ENCODE measurements at regions not wholly inside any gene's neighbourhood (a gene's known extent, or its start where the extent isn't known, plus 50 kb on each side); places are given as distances from the start of the nearest gene placed in this dataset.

- intact Hi-C loops (cut with micrococcal nuclease) = no loop called here
Measured at GRCh38 chr9:81489046-81489445, 200.3 kb downstream of the TLE1 start.

GRCh38 chr9:81480828-81481604 lies 208.3 kb downstream of the TLE1 start:
- intact Hi-C loops (cut with micrococcal nuclease) = no loop called here

GRCh38 chr9:81479573-81479972 lies 209.8 kb downstream of the TLE1 start:
- intact Hi-C loops (cut with micrococcal nuclease) = no loop called here

GRCh38 chr9:81477669-81478068 lies 211.7 kb downstream of the TLE1 start:
- intact Hi-C loops (cut with micrococcal nuclease) = no loop called here

GRCh38 chr9:81476813-81477490 lies 212.4 kb downstream of the TLE1 start:
- intact Hi-C loops (cut with micrococcal nuclease) = no loop called here

GRCh38 chr9:81474792-81475191 lies 214.6 kb downstream of the TLE1 start:
- intact Hi-C loops (cut with micrococcal nuclease) = no loop called here

- intact Hi-C loops (cut with micrococcal nuclease) = no loop called here
Measured at GRCh38 chr9:81474125-81474524, 215.2 kb downstream of the TLE1 start.

- intact Hi-C loops (cut with micrococcal nuclease) = no loop called here
Measured at GRCh38 chr9:81473708-81474107, 215.6 kb downstream of the TLE1 start.

- intact Hi-C loops (cut with micrococcal nuclease) = no loop called here
Measured at GRCh38 chr9:81473206-81473605, 216.1 kb downstream of the TLE1 start.

GRCh38 chr9:81472701-81473100 lies 216.6 kb downstream of the TLE1 start:
- intact Hi-C loops (cut with micrococcal nuclease) = no loop called here

GRCh38 chr9:81470864-81471263 lies 218.5 kb downstream of the TLE1 start:
- intact Hi-C loops (cut with micrococcal nuclease) = no loop called here

- intact Hi-C loops (cut with micrococcal nuclease) = no loop called here
Measured at GRCh38 chr9:81468084-81468595, 221.2 kb downstream of the TLE1 start.

GRCh38 chr9:81466981-81467380 lies 222.4 kb downstream of the TLE1 start:
- intact Hi-C loops (cut with micrococcal nuclease) = no loop called here

- intact Hi-C loops (cut with micrococcal nuclease) = no loop called here
Measured at GRCh38 chr9:81465468-81466011, 223.8 kb downstream of the TLE1 start.

- intact Hi-C loops (cut with micrococcal nuclease) = no loop called here
Measured at GRCh38 chr9:81462801-81463200, 226.5 kb downstream of the TLE1 start.

GRCh38 chr9:81461196-81461595 lies 228.2 kb downstream of the TLE1 start:
- intact Hi-C loops (cut with micrococcal nuclease) = no loop called here

- intact Hi-C loops (cut with micrococcal nuclease) = no loop called here
Measured at GRCh38 chr9:81460693-81461092, 228.7 kb downstream of the TLE1 start.

GRCh38 chr9:81459591-81459990 lies 229.8 kb downstream of the TLE1 start:
- intact Hi-C loops (cut with micrococcal nuclease) = no loop called here

- intact Hi-C loops (cut with micrococcal nuclease) = no loop called here
Measured at GRCh38 chr9:81456431-81457006, 232.8 kb downstream of the TLE1 start.

GRCh38 chr9:81455462-81456219 lies 233.7 kb downstream of the TLE1 start:
- intact Hi-C loops (cut with micrococcal nuclease) = no loop called here

- intact Hi-C loops (cut with micrococcal nuclease) = no loop called here
Measured at GRCh38 chr9:81445331-81445921, 243.9 kb downstream of the TLE1 start.
